ES-I3 (cell line): ENCODE measurements at regions not wholly inside any gene's neighbourhood (a gene's known extent, or its start where the extent isn't known, plus 50 kb on each side); places are given as distances from the start of the nearest gene placed in this dataset.

Source experiments
- H3K36me3 ChIP-seq: 2 replicates; pipeline ENCODE4 v1.6.1; 2013; ENCODE audit warnings: mild to moderate bottlenecking, low read length, control low read depth, moderate library complexity; ENCODE audit not compliant: insufficient read depth
- H3K4me1 ChIP-seq: 2 replicates; pipeline ENCODE4 v1.6.1; 2013; ENCODE audit warnings: mild to moderate bottlenecking, control low read depth, low read length; ENCODE audit not compliant: insufficient read depth
- H3K9ac ChIP-seq: 2 replicates; pipeline ENCODE4 v1.6.1; 2013; ENCODE audit warnings: low read depth, mild to moderate bottlenecking, low read length, moderate library complexity
- H3K9me3 ChIP-seq: 2 replicates; pipeline ENCODE4 v1.6.1; 2013; ENCODE audit warnings: mild to moderate bottlenecking, low read length, moderate library complexity; ENCODE audit not compliant: control insufficient read depth, insufficient read depth

DNA sequence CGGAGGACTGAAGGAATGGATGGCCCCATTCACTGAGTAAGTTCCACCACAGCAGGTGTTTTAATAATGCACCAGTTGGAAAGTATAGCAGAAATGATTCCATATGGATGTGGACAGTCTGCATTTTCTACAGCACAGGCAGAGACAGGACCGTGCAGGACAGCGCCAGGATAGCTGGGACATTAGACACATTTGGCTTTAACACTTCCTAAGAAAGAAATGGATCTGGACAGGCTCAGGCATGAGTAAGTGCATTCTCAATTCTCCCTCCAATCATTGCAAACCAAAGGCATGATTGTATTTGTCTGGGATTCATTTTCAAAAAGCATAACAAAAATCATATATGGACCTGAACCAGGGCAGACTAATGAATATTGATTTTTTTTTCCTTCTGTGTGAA lies 233.0 kb upstream of the POU2AF2 start:
- Histone ChIP-seq H3K4me1 (no peaks in the 10 kb centered on the region), H3K9me3 (no peaks in the 10 kb centered on the region), H3K36me3 (no peaks in the 10 kb centered on the region), H3K9ac (no peak overlapping the region)

DNA sequence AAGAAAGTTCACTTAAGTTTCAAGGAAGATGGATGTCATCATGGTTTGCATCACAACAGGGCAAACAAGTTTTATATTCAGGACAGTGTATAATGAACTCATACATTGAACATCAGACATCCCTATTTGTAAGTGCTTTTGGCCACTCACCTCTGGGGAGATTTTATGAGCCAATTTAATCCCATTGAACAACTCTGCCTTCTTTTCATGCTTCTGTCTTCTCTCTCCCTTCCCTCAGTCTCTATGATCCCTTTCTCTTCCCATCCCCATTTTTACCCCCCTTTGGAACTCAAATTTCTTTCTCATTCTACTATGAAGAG lies 234.3 kb upstream of the POU2AF2 start:
- Histone ChIP-seq H3K36me3 (no peaks in the 10 kb centered on the region), H3K9ac (no peak overlapping the region), H3K4me1 (peaks cover 3% of the 10 kb centered on the region; the same call in 1 of the 2 replicates), H3K9me3 (no peaks in the 10 kb centered on the region)

DNA sequence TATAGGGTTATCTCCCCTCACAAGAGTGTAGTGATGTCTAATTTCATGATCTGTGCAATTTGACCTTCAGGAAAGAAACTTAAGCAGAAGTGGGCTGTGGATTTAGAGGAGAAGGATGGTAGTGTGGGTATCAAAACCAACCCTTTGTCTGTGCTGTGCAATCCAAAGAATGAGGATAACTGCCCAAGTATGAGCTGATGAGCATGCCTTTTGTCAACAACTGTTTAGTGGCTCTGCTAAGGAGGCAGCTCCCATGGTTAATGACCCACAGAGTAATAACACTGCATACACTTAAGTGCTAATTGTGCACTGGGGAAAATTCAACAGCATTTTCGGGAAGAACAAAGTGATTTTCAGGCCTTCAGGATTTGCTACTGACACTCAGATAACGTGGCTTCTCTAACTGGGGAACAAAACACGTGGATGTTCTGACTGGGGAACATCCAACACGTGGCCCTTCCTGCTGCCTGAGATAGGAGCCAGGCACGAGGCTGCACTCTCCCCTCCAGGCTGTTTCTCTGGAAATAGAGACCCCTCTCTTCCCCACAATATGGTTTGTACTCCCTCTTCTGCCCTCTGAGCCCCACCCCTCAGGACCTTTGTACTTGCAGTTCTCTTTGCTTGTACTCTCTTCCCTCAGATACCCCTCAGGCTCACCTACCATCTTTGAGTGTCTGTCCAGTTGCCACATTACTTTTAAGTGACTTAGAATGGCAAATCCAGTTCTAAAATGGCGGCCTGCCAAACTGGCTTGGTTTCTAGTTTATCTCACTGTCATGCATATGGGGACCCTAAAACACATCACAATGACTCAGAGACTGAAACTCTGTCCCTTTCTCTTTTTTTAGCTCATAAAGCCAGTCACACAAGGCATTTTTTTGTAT lies 234.9 kb upstream of the POU2AF2 start:
- Histone ChIP-seq H3K9ac (no peak overlapping the region), H3K36me3 (no peaks in the 10 kb centered on the region), H3K4me1 (peaks cover 9% of the 10 kb centered on the region), H3K9me3 (no peaks in the 10 kb centered on the region)

DNA sequence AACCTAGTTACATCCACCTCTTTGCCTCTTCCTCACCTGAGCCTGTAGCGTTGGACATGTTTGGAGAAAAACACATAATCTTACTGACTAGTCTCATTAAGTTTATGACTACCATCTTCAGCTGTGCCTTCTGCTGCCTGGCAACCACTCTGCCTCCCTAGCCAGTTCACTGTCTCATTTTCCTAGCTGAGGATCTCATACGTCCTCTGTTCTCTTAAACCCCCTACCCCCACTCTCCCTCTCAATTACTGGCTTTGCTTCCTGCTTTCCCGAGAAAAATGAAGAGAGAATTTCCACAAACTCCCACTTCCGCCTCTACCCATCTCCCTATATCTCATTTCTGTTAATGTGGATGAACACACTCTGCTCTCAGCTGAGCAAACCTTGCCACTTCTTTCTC lies 239.3 kb upstream of the POU2AF2 start:
- H3K4me1 ChIP-seq, result peaks cover 19% of the 10 kb centered on the region
- H3K36me3 ChIP-seq, result no peaks in the 10 kb centered on the region
- H3K9ac ChIP-seq, result no peak overlapping the region
- H3K9me3 ChIP-seq, result no peaks in the 10 kb centered on the region

DNA sequence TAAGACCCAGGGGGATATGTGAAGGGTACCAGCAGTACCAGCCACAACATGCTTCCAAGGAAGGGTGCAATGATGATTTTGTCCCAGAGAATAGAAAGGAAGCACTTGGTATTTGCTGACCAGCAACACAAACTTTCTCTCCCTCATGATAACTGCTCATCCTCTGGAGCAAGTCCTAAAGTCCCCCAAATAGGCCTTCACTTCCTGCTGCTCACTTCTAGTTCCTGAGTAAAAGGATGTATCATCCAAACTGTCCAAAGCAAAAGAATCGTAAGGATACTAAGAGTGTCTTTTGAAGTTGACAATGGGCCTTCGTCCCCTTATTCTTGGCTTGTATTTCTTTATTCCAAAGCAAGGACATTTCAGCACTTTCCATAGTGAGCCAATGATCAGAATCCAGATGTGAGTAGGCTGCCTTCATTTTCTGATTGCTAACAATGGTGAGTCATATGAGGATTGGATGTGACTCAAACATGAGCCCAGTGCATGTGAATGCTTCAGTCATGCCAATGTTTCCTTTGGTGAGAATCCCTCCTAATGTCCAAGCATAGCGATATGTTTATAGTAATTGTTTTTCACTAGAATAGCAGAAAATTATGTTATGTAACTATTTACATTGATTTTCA lies 243.4 kb upstream of the POU2AF2 start:
- H3K4me1 ChIP-seq, result peaks cover 19% of the 10 kb centered on the region
- no peaks in the 10 kb centered on the region for H3K9me3 ChIP-seq
- no peak overlapping the region for H3K9ac ChIP-seq
- H3K36me3 ChIP-seq, result no peaks in the 10 kb centered on the region

DNA sequence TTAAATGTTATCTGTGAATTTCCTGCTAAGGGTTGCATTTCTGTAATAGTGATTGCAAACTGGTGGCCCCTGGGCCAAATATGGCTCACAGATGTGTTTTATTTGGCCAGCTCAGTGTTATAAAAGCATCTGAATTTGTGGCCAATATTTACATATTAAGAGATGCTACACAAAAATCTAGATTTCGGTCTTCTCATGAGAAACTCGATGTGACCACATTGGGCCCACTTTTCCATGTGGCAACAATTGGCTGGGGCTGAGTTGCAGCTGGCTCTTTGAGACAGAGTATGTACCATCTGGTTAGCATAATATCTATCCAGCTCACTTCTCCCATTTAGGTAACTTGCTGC lies 244.5 kb upstream of the POU2AF2 start:
- Histone ChIP-seq H3K4me1 (peaks cover 14% of the 10 kb centered on the region), H3K9ac (no peak overlapping the region), H3K36me3 (no peaks in the 10 kb centered on the region), H3K9me3 (no peaks in the 10 kb centered on the region)

DNA sequence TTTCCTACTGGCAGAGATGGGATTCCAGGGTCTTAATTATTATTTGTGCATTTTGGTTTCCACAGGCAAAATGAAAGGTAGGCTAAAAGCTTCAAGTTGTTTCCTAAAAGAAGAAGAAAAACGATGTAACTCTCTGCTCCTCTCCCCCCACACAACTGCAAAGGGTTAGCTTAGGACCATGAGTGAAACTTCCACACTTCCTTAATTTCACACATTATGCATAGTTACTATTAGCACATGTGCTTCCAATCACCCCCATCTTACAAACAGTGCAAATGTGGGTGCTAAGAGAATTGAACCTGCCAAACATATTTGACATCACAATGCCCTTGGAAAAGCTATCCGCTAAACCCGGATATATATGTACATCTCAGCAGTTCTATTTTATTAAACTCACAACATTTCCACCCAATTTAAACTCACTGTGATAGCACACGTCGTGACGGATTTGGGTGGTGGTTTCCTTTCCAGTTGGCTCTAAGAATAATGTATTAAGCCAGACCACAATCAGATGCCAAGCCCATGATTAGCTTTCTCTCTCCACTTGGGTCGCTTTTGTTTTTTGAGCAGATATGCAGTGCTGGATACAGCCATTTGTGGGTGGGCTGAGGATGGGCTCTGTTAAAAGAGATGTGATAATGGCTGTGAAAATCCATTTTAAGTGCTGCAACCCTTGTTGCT lies 245.0 kb upstream of the POU2AF2 start:
- Histone ChIP-seq H3K9me3 (no peaks in the 10 kb centered on the region), H3K9ac (no peak overlapping the region), H3K4me1 (peaks cover 9% of the 10 kb centered on the region), H3K36me3 (no peaks in the 10 kb centered on the region)

DNA sequence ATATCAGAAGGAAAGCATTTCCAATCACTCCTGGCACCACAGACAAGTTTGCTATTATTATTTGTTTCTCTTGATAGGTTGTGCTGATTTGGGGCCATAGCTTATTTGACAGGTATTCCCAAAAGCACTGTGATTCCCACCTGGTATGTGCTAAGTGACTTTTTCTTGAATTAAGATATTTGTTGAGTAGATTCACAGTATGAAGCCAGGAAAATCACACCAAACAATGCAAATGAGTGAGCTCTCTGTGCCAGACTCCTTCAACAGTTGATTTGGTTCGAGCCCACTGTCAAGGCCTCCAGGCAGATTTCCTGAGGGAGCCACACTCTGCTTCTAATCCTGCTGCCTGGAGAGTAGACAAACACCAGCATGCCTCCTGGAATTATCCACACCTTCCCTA lies 253.0 kb upstream of the POU2AF2 start:
- H3K9ac ChIP-seq, result no peak overlapping the region
- H3K36me3 ChIP-seq, result no peaks in the 10 kb centered on the region
- no peaks in the 10 kb centered on the region for H3K4me1 ChIP-seq
- no peaks in the 10 kb centered on the region for H3K9me3 ChIP-seq

DNA sequence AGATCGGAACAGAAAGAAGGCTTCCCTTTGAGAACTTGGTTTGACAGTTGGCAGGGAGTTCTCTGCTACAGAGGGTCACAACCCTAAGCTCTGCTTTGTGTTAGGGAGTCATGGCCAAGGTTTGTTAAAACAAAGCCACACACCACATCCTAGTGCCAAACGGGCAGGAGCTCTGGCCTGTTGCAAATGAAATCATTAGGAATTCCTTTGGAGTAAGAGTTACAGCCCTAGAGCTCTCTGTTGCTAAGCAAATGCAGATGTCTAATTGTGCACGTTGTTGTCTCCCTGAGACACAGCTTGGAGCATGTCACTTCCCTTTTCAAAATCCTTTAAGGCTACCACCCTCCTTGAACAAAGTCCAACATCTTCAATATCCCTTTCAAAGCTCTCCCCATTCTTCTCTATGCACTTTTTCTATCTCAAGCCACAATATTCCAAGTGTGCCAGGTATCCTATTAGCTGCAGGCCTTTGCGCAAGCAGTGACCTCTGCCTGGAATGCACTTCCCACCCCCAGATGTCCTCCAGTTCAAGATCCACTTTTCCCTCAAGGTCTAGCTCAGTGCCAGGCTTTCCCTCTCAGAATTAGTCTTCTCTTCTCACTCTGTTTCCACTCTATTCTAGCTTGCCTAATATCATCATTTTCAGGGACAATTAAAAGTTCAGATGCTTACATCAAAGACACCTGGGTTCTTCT lies 253.7 kb upstream of the POU2AF2 start:
- H3K36me3 ChIP-seq, result no peaks in the 10 kb centered on the region
- no peaks in the 10 kb centered on the region for H3K9me3 ChIP-seq
- H3K4me1 ChIP-seq, result no peaks in the 10 kb centered on the region
- no peak overlapping the region for H3K9ac ChIP-seq

DNA sequence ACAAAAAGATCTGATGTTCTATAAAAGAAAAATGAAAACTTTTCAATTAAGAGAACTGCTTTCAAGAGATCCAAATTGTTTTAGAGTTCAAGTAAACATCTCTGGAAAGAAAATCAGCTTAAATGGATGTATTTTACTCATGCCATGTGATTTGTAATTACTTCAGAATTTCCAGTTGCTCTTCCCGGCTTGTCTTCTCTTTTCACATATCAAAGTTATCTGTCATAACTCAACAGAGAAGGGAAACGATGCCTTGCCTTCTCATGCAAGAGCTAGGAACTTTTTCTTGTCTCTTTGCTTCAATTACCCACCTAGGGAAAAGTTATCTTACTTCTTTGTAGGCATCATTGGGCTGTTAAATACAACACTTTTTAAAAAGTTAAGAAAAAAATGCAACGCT lies 255.2 kb upstream of the POU2AF2 start:
- Histone ChIP-seq H3K4me1 (no peaks in the 10 kb centered on the region), H3K36me3 (no peaks in the 10 kb centered on the region), H3K9me3 (no peaks in the 10 kb centered on the region), H3K9ac (no peak overlapping the region)

DNA sequence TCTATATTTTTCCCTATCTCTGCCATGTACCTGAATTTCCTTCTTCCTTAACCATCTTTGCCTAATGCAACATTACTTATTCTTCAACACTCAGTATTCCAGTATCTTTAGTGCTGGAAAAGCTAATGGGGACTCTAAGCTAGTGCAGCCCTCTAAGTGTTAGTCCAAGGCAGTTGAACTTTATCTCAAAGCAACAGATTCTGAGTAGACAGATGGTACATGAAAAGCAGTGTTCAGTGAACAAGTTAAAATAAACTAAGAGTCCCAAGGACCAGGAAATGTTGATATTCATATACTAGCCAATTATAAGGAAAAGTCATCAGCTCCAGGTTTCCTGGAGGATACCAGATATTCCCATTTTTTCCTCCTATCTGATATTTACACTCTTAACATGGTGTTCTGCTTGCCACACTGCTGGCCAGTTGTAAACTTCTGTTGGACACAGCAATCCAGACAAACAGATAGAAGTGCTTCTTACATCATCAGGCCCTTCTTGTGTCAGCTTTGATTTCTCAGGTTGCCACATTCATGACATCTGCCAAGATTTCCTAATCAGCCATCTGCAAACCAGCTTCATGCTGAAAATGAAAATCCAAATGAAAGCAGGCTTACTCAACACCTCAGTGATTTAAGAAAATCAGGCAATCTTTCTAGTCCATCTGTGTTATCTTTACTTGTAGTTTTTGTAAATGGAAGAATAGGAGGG lies 255.9 kb upstream of the POU2AF2 start:
- Histone ChIP-seq H3K9me3 (no peaks in the 10 kb centered on the region), H3K36me3 (no peaks in the 10 kb centered on the region), H3K9ac (no peak overlapping the region), H3K4me1 (0 out of 2 replicates have a peak, but pooled peaks cover 2% of the 10 kb centered on the region)

DNA sequence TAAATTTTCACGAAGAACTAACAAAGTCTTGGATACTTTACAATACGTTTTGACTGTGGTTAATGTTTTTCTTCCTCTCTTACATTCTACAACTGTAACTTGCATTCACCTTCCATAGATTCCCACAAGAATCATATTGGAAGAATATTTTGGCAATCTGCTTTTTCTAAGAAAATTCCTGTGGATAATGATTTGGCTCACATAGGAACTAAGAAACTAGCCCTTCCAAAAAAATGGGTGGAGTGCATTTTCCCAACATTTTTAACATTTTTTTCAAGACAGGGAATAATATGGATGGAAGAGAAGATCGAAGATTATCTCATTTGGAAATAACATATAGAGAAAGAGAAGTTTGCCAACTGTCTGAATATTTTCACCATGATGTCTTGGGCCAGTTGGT lies 256.9 kb upstream of the POU2AF2 start:
- H3K36me3 ChIP-seq, result no peaks in the 10 kb centered on the region
- no peak overlapping the region for H3K9ac ChIP-seq
- H3K4me1 ChIP-seq, result 0 out of 2 replicates have a peak, but pooled peaks cover 8% of the 10 kb centered on the region
- H3K9me3 ChIP-seq, result no peaks in the 10 kb centered on the region

DNA sequence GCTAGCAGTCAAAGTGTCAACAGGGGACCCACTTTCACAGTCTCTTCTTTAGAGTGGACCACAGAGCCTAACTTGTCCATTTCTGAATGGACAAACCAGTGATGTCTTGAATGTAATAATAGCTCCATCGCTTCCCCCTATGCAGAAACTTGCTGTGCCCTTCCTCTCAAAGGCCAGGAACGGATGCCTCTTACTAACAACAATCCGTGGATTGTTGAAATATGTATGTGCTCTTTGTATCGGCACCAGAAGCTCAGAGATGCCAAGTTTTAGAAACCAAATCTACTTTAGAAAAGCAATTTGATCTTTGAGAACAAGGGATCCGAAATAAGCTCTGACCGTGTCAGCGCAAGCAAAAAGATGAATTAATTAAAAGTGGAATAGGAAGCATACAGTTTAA lies 259.5 kb upstream of the POU2AF2 start:
- H3K36me3 ChIP-seq, result no peaks in the 10 kb centered on the region
- H3K9me3 ChIP-seq, result no peaks in the 10 kb centered on the region
- no peak overlapping the region for H3K9ac ChIP-seq
- 0 out of 2 replicates have a peak, but pooled peaks cover 8% of the 10 kb centered on the region for H3K4me1 ChIP-seq

DNA sequence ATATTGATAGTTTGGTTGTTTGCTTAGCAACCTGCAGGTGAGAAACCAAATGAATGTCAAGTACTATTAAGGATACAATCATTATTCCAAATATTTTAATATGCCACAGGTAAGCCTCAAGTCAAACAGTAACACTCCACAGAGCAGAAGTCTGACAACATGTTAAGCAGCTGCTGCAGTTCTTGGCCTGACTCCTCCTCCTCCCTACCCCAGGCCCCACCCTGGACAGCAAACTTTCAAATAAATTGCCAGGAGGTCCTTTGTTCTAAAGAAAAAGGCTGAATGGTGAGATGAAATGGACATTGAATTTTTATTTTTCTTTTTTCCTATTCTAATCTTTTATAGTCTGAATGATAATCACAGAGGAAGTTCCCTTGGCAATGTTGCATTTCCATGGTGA lies 260.0 kb upstream of the POU2AF2 start:
- H3K9ac ChIP-seq, result no peak overlapping the region
- no peaks in the 10 kb centered on the region for H3K36me3 ChIP-seq
- H3K4me1 ChIP-seq, result 0 out of 2 replicates have a peak, but pooled peaks cover 8% of the 10 kb centered on the region
- no peaks in the 10 kb centered on the region for H3K9me3 ChIP-seq
